Fibroblast of lung (primary cell): ENCODE measurements at regions not wholly inside any gene's neighbourhood (a gene's known extent, or its start where the extent isn't known, plus 50 kb on each side); places are given as distances from the start of the nearest gene placed in this dataset.

Experiments
- EZH2 ChIP-seq: IDR thresholded peaks from 2 replicates; pipeline ENCODE4 v1.5.1; 2012; ENCODE audit warnings: low read length, control low read depth, mild to moderate bottlenecking; ENCODE audit errors: missing control alignments
- TF ChIP-seq, protein P1 (sequence below), 2 donors: IDR thresholded peaks in 1 of 2; conservative IDR thresholded peaks in 1 of 2; 1 replicate in 1 of 2; 2 replicates in 1 of 2; pipeline ENCODE4 v1.5.1; 2011 to 2012; ENCODE audit warnings: low read length in 2 of 2, control low read depth in 1 of 2, inconsistent platforms in 1 of 2, low read depth in 1 of 2, mild to moderate bottlenecking in 1 of 2

- TF ChIP-seq, protein P1, sequence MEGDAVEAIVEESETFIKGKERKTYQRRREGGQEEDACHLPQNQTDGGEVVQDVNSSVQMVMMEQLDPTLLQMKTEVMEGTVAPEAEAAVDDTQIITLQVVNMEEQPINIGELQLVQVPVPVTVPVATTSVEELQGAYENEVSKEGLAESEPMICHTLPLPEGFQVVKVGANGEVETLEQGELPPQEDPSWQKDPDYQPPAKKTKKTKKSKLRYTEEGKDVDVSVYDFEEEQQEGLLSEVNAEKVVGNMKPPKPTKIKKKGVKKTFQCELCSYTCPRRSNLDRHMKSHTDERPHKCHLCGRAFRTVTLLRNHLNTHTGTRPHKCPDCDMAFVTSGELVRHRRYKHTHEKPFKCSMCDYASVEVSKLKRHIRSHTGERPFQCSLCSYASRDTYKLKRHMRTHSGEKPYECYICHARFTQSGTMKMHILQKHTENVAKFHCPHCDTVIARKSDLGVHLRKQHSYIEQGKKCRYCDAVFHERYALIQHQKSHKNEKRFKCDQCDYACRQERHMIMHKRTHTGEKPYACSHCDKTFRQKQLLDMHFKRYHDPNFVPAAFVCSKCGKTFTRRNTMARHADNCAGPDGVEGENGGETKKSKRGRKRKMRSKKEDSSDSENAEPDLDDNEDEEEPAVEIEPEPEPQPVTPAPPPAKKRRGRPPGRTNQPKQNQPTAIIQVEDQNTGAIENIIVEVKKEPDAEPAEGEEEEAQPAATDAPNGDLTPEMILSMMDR (conservative IDR thresholded peaks at IDR 0.05 in 1 of 2, IDR thresholded peaks at IDR 0.05 in 1 of 2; ENCODE audit: low read depth in 1 of 2, low read length in 2 of 2), result no peak
- TF ChIP-seq EZH2, result no peak
Observed at GRCh38 chr12:124167141-124167540, 127.8 kb upstream of the RFLNA start.
